Left ventricle myocardium inferior (tissue), 1 donor: ENCODE measurements at regions not wholly inside any gene's neighbourhood (a gene's known extent, or its start where the extent isn't known, plus 50 kb on each side); places are given as distances from the start of the nearest gene placed in this dataset.

ENCODE experiments used
- DNase-seq: peaks from one replicate; pipeline ENCODE4 v3.0.0-alpha.2; 2020
- H3K27ac ChIP-seq: fragments of 200-600 bp; replicated peaks from 2 replicates; pipeline ENCODE4 v1.8.0; 2021
- H3K27me3 ChIP-seq: fragments of 200-600 bp; 2 replicates; pipeline ENCODE4 v1.8.0; 2021; ENCODE audit warnings: low read depth
- H3K36me3 ChIP-seq: fragments of 200-600 bp; 2 replicates; pipeline ENCODE4 v1.8.0; 2021
- H3K4me1 ChIP-seq: fragments of 200-600 bp; 2 replicates; pipeline ENCODE4 v1.8.0; 2021
- H3K4me3 ChIP-seq: fragments of 200-600 bp; 2 replicates; pipeline ENCODE4 v1.8.0; 2021; ENCODE audit warnings: mild to moderate bottlenecking, moderate library complexity
- H3K9me3 ChIP-seq: fragments of 200-600 bp; replicated peaks from 2 replicates; pipeline ENCODE4 v1.8.0; 2021
- intact Hi-C: fragments of 100-400 bp; cut with micrococcal nuclease; formaldehyde crosslinking; loops from one replicate; pipeline ENCODE4 v1.11.0; 2022
- TF ChIP-seq, protein P1 (sequence below): fragments of 200-600 bp; IDR thresholded peaks from 2 replicates; pipeline ENCODE4 v1.8.0; 2021; ENCODE audit warnings: antibody characterized with exemption, mild to moderate bottlenecking, borderline replicate concordance
- donor health status: DM: no; HTN: yes; CAD: no; lungs with severe emphysema.

GRCh38 chr5:174307031-174307408 lies 261.5 kb downstream of the NSG2 start:
- intact Hi-C loops = no loop called here
- peaks cover 68% of the 10 kb centered on the region for H3K27me3 ChIP-seq
- TF ChIP-seq, protein P1, sequence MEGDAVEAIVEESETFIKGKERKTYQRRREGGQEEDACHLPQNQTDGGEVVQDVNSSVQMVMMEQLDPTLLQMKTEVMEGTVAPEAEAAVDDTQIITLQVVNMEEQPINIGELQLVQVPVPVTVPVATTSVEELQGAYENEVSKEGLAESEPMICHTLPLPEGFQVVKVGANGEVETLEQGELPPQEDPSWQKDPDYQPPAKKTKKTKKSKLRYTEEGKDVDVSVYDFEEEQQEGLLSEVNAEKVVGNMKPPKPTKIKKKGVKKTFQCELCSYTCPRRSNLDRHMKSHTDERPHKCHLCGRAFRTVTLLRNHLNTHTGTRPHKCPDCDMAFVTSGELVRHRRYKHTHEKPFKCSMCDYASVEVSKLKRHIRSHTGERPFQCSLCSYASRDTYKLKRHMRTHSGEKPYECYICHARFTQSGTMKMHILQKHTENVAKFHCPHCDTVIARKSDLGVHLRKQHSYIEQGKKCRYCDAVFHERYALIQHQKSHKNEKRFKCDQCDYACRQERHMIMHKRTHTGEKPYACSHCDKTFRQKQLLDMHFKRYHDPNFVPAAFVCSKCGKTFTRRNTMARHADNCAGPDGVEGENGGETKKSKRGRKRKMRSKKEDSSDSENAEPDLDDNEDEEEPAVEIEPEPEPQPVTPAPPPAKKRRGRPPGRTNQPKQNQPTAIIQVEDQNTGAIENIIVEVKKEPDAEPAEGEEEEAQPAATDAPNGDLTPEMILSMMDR = no peak
- H3K4me3 ChIP-seq = no peak overlapping the region
- H3K27ac ChIP-seq = no peak overlapping the region
- no peaks in the 10 kb centered on the region for H3K9me3 ChIP-seq
- H3K36me3 ChIP-seq = no peaks in the 10 kb centered on the region
- DNase-seq = no peak
- H3K4me1 ChIP-seq = peaks cover 8% of the 10 kb centered on the region

DNA sequence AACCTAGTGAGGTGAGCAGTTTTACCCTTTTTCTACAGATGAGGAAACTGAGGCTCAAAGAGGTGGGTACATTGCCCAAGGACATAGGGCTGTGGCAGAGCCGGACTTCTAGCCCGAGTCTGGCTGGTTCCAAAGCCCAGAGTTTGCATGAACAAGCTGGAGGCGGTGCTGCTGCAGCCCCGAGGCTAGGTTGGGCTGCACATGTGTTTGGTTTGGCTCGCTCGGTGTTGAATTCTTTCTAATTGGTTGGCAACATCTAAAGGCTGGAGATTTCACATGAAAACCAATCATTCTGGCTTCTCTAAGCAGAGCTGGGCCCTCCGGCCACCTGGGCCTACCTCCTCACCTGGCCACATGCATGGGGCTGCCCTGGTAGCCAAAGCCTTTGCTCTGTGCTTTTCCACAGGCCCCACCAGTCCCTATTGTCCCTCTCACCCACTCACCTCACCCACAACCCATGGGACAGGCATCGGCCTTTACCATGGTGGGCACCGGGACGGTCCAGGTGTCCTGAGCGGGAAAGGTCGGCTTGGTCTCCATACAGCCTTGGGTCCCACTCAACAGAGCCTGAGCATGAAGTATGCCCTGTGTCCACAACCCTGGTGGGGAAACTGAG lies 262.3 kb downstream of the NSG2 start:
- Histone ChIP-seq H3K4me3 (no peak overlapping the region), H3K9me3 (no peaks in the 10 kb centered on the region), H3K27ac (no peak overlapping the region), H3K27me3 (peaks cover 68% of the 10 kb centered on the region), H3K4me1 (peaks cover 15% of the 10 kb centered on the region), H3K36me3 (no peaks in the 10 kb centered on the region)
- intact Hi-C loops = no loop called here
- DNase-seq = no peak
- TF ChIP-seq, protein P1 = no peak

- H3K27me3 ChIP-seq = peaks cover 67% of the 10 kb centered on the region
- TF ChIP-seq, protein P1 = no peak
- no peaks in the 10 kb centered on the region for H3K36me3 ChIP-seq
- H3K9me3 ChIP-seq = no peaks in the 10 kb centered on the region
- H3K4me3 ChIP-seq = no peak overlapping the region
- H3K4me1 ChIP-seq = peaks cover 15% of the 10 kb centered on the region
- intact Hi-C loops = no loop called here
- DNase-seq = no peak
- no peak overlapping the region for H3K27ac ChIP-seq
Measured at GRCh38 chr5:174309131-174309795, 263.8 kb downstream of the NSG2 start.

GRCh38 chr5:174310243-174310642 lies 264.7 kb downstream of the NSG2 start:
- TF ChIP-seq, protein P1 = no peak
- Histone ChIP-seq H3K4me3 (no peak overlapping the region), H3K36me3 (no peaks in the 10 kb centered on the region), H3K27ac (no peak overlapping the region), H3K27me3 (peaks cover 65% of the 10 kb centered on the region), H3K9me3 (no peaks in the 10 kb centered on the region), H3K4me1 (peaks cover 15% of the 10 kb centered on the region)
- intact Hi-C loops = loop anchor here (10.0 kb wide), 1 partner anchor 265 kb away; the partner anchor contains the start of gene NSG2
- DNase-seq = no peak

DNA sequence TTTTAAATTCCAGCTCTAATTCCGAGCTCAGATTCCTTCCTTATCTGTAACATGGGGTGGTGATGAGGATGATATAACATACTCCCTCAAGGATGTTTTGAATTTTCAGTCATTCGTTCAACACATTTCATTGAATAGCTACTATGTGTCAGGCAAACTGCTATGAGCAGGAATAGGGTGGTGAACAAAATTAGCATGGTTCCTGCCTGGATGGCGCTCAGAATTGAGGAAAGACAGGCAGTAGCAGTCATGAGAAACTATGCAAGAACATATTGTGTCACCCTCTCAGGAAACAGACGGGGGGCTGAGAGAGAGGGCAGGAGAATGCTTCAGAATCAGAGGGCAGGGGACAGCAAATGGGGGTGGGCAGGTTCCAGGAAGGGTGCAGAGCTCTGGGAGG lies 265.2 kb downstream of the NSG2 start:
- Histone ChIP-seq H3K36me3 (no peaks in the 10 kb centered on the region), H3K9me3 (no peaks in the 10 kb centered on the region), H3K4me1 (peaks cover 15% of the 10 kb centered on the region), H3K27me3 (peaks cover 60% of the 10 kb centered on the region), H3K4me3 (no peak overlapping the region), H3K27ac (no peak overlapping the region)
- intact Hi-C loops = loop anchor here (10.0 kb wide), 1 partner anchor 266 kb away; the partner anchor contains the start of gene NSG2
- DNase-seq = no peak
- TF ChIP-seq, protein P1 = no peak
